Suppressor macrophage treated with lipopolysaccharide for 1 hour (primary cell): ENCODE measurements at regions not wholly inside any gene's neighbourhood (a gene's known extent, or its start where the extent isn't known, plus 50 kb on each side); places are given as distances from the start of the nearest gene placed in this dataset.
"Not testable (repeated sequence)": the region's sequence is repeated elsewhere in the genome, so short reads cannot be mapped to it uniquely, and the experiment has no call there.

ENCODE experiments used
- DNase-seq, 3 donors: peaks; one replicate each; pipeline ENCODE4 v3.0.0-alpha.2; 2020 to 2022

- DNase-seq = no peak
These were observed 80.3 kb downstream of the NXPE2 start for GRCh38 chr11:114758627-114759026.

- peak; percentile 55 to 65 (median 60) for DNase-seq
These were observed 84.1 kb downstream of the NXPE2 start for GRCh38 chr11:114762408-114762807.

- no peak for DNase-seq
These were observed 86.2 kb downstream of the NXPE2 start for GRCh38 chr11:114764563-114764962.

- DNase-seq = no peak
These were observed 92.8 kb downstream of the NXPE2 start for GRCh38 chr11:114771172-114771571.

GRCh38 chr11:114773541-114774338 lies 95.4 kb downstream of the NXPE2 start:
- no peak for DNase-seq

- peak in 2 of 3 donors; percentile 4 to 6 for DNase-seq
These were observed 96.5 kb downstream of the NXPE2 start for GRCh38 chr11:114774599-114775361.

GRCh38 chr11:114775875-114776621 lies 97.7 kb downstream of the NXPE2 start:
- no peak for DNase-seq

GRCh38 chr11:114776956-114777355 lies 98.6 kb downstream of the NXPE2 start:
- no peak for DNase-seq

- DNase-seq = no peak
These were observed 100.9 kb downstream of the NXPE2 start for GRCh38 chr11:114779189-114779588.

- no peak for DNase-seq
These were observed 104.5 kb downstream of the NXPE2 start for GRCh38 chr11:114782650-114783310.

GRCh38 chr11:114783805-114784204 lies 105.5 kb downstream of the NXPE2 start:
- no peak for DNase-seq

GRCh38 chr11:114784216-114784615 lies 105.9 kb downstream of the NXPE2 start:
- no peak for DNase-seq

- no peak for DNase-seq
These were observed 106.6 kb downstream of the NXPE2 start for GRCh38 chr11:114784891-114785290.

- DNase-seq = no peak
These were observed 107.5 kb downstream of the NXPE2 start for GRCh38 chr11:114785820-114786219.

GRCh38 chr11:114787126-114787525 lies 108.8 kb downstream of the NXPE2 start:
- DNase-seq = no peak

GRCh38 chr11:114790910-114791309 lies 112.6 kb downstream of the NXPE2 start:
- no peak for DNase-seq

GRCh38 chr11:114794048-114794684 lies 115.8 kb downstream of the NXPE2 start:
- no peak for DNase-seq

GRCh38 chr11:114796954-114797721 lies 118.8 kb downstream of the NXPE2 start:
- DNase-seq = no peak

GRCh38 chr11:114799476-114799875 lies 121.1 kb downstream of the NXPE2 start:
- DNase-seq = no peak

- DNase-seq = no peak
These were observed 123.4 kb downstream of the NXPE2 start for GRCh38 chr11:114801773-114802172.

GRCh38 chr11:114802878-114803277 lies 124.6 kb downstream of the NXPE2 start:
- no peak for DNase-seq

- DNase-seq = not testable (repeated sequence)
These were observed 127.1 kb downstream of the NXPE2 start for GRCh38 chr11:114805431-114805830.
